ELF-1 (cell line): ENCODE measurements at regions not wholly inside any gene's neighbourhood (a gene's known extent, or its start where the extent isn't known, plus 50 kb on each side); places are given as distances from the start of the nearest gene placed in this dataset.

Experiments
- DNase-seq: peaks from one replicate; pipeline ENCODE4 v3.0.0-alpha.2; 2016; ENCODE audit warnings: low read depth, low spot score

DNA sequence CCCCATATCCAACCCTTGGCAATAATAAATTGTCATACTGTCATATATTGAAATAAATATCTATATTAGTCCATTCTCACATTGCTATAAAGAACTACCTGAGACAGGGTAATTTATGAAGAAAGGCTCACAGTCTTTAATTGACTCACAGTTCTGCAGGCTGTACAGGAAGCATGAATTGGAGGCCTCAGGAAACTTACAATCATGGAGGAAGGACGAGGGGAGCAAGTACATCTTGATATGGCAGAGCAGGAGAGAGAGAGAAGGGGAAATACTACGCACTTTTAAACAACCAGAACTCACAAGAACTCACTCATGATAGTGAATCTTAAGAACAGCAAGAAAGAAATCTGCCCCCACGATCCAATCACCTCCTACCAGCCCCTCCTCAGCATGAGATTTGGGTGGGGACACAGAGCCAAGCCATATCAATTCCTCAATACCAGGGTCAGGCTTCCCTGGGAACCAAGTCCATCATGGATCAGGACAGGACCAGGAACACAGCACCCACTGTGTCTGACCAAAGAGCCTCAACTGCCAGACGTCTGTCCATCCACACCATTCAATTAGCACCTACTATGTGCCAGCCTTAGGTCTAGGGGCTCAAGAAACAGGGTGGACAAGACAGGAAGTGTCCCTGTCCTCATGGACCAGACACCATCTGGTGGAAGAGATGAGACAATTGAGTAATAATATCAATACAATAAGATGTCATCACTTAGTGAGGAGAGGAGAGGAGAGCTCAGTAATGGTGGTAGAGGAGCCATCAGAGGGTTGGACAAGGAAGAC, 56.9 kb upstream of the TOP3B start:
- no peak for DNase-seq

DNA sequence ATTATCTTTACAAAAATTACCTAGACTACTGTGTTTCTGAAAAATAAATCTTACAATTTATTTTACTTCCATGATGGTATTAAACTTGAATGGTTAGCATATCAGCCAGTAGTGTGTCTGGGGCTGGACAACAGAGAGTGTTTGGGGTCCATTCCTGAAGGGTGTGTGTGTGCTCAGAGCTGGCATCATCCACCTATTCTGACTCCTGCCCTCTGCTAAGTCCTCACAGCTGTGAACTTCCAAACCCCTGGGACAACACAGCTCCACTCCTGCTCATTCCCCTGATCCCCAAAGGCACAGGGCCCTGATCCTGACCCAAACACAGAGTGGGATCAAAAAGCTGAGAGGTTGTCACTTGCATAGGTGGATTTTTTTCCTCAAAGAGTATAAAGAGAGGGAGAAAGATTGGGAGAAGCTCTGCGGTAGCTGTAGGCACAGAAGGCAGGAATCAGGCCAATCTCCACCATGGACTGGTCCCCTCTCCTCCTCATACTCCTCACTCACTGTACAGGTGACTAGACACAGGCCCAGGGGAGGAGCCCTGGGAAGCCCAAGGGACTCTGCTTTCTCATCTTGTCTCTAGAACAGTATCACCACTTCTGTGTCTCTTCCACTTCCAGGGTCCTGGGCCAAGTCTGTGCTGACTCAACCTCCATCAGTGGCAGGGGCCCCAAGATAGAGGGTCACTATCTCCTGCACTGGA, 55.7 kb upstream of the TOP3B start:
- DNase-seq = no peak

DNA sequence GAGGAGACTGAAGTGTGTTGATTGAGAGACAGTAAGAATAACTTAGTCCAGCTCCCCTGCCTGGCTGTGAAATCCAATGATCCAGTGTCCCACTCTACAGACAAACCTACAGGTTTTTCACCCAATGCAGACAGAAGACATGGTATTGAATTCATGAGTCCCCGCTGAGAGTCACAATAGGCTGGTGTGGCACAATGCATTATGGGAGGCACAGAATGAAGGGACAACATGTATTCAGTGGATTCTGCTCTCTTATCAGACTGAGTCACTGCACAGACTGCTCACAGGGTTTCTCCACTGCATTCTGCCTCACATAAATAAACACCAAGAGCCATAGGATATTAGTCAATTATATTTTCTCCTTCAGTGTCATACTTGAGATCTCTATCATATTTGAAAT, 55.2 kb upstream of the TOP3B start:
- DNase-seq = no peak

DNA sequence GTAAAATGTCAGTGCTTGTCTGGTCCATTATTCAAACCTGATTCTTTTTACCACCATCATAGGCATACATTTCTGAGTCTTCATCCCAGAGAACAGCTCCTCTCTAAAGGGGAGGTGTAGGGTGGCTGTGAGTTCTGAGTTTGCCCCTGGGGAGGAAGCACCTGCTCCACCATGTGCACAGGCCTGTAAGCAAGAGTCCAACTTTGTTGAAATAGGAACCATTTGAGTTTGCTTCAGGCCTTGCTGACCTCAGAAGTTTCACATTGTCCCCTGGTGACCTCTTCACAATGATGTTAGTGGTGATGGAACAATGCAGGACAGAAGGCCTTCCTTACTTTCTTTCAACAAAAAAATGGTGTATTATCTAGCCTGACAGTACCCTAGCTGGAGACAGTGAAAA, 54.6 kb upstream of the TOP3B start:
- no peak for DNase-seq

DNA sequence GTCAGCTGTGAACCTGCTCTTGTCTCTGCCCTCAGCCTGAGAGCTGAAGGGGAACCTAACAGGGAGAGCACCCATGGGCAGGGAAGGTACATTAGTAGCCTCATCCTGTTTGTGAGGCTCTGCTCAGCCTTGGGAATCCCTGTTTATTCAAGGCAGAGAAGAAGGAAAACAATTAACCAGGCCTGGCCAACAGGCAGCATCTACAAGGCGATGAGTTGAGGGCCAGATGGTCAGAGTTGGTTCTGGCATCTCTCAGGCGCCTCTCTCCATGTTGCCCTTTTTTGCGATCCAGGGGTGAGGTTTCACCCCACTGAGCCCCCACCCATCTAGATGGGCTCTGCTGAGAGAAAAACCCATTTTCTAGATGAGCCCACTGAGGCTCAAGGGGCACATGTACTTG, 54.0 kb upstream of the TOP3B start:
- no peak for DNase-seq

DNA sequence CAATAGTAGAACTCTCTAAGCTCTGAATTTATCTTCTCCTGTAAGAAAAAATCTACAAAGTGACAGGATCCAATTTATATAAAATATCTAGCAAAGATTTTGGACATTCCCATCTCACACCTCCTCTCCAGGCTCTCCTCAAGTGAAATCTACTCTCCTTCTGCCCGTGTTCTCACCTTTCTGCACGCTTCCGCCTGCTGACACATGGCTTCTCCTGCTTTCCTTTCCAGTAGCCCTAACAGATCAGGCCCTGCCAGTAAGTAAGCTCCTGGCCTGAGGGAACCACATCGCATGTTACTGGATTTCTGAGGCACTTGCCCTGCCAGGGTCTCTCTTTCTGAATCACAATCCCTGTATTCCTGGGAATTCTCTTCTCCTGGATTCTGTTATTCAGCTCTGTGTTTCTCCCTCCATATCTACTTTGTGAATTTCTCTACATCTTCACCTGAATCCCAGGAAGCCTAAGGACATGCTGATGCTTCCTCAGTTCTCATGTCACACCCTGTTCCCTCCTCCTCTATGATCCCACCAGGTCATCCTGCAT, 53.3 kb upstream of the TOP3B start:
- DNase-seq = no peak

DNA sequence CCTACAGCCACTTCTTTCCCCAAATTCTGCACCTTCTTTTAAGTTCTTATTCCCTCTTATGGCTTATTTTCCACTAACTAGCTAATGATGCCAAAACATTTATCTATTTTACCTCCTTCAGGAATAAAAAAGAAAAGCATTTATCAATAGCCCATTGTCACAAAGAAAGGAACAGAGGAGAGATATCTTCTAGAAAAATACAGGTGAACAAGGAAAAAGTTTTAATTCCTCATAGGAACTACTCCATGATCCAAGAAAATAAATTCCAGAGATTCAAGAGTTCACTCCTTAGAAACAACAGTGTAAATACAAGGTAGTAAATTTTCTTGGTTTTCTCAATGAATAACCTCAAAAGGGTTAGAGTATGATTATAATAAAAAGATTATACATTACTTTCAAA, 52.6 kb upstream of the TOP3B start:
- no peak for DNase-seq

DNA sequence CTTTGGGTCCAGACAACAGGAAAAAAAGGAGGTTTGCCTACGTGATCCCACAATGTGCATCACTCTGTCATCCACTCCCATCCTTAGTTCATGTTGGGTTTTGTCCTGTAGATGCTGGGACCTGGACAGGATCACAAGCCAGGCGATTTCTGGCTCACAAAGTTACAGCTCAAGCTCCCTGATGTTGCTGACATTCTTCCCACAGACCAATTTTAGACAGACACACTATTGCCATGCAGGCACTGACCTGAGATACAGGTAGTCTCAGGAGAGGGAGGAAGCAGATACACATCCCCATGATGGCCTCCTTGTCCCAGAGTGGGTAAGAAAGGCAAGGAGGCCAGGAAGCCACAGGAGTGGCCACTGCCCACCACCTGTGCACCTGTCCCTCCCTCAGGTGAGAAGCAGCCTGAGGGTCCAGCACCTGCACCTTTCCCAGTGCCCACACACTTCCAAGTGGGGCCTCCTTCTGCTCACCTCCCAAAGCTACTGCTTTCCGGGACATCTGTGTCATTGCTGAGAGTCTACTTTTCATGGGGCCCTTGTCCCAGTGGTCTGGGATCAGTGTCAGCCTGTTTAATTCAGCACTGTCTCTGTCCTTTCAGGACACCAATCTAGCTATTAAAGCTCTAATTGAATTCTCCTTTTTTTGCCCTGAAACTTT, 52.0 kb upstream of the TOP3B start:
- DNase-seq = no peak

DNA sequence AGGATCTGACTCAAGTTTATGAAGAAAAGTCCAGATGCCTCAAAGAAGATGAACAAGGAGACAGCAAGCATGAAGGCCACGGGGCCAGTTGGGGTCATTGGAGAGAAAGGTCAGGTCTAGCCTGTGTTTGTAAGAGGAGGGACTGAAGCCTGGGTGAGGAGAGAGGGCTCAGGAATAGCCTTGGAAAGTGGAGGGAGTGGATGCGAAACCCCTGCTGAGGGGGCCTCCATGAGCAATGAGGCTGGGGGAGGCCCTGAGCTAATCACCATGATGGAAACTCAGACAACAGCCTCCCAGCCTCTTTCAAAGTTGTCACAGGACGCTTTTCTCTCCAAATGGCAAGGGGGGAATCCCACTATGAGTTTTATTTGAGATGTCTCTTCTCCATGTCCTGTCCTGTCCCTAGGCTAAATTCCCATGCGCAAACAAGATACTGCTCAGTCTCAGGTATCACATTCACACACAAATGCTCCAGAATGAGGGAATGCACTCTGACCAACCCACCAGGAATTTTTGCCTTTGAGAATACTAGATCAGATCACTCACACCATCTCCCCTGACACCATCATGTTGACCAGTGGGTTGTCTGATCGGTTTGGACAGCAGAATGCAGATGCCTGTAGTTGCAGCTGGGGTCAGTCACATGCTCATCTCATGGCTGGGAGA, 51.3 kb upstream of the TOP3B start:
- DNase-seq = no peak

DNA sequence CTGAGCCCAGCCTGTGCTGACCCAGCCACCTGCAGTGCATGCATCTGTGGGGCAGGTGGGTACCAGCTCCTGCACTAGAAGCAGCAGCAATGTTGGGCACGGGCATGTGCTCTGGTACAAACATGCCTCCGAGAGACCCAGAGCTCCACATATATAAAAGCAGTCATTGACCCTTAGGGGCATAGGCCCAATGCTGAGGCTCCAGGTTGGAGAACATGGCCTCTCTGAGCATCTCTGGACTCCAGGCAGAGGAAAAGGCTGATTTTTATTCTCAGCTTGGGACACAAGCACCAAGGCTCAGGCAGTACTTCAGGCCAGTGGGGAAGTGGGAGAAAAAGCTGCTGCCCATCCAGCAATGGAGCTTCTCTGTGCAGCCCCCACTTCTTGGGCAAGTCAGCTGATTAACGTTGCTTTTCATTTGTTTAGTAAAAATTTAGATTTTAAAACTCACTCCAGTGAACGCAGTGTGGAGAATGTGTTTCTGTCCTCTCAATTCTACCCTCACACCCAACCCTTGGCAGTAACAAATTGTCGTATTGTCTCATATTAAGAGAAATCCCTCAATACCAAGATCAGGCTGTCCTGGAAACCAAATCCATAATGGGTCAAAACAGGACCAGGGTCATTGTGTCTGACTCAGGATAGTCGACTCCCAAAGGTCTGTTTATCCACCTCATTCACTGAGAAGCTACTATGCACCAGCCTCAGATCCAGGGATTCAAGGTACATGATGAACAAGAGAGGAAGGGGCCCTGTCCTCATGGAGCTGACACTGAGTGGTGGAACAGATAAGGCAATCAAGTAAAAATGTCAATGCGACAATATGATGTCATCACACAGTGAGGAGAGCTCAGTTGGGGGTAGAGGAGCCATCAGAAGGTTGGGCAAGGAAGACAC, 50.6 kb upstream of the TOP3B start:
- no peak for DNase-seq

DNA sequence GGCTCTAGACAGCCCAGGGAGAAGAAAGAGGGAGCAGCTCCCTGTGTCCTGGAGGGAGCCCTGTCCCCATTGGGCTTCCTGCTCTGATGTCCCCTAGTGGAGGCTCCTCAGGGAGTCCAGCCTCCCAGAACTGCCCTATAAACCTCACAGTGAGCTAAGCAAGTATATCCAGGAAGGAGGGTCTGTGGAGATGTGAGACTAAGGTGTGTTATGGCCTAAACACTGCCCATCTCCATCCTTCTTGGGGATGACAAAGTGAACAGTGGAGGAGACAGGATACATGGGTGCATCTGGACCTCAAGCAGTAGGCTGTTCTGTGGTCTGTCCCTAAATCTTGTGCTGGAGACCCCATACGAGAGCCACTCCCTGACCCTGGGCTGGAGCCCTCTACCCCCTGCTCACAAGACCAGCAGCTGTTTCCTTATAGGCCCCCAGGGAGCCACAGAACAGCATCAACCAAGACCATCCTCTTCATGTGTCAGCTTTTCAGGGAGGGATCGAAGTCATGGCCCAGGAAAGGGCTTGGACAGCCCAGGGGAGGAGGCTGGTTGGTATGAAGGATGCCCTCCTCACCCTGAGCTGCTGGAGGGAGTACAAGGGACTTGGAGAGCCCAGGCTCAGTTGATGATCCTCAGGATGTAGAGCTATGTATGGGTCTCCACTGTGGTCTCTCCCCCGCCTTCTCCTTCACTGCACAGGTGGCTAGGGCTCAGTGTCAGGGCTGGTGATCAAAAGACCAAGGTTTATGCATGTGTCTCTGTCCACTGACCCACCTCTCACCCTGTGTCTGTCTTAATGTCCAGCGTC, 49.7 kb upstream of the TOP3B start:
- DNase-seq = no peak
